CD4-positive, alpha-beta T cell treated with Interleukin-15 for 4 hours (primary cell): ENCODE measurements at regions not wholly inside any gene's neighbourhood (a gene's known extent, or its start where the extent isn't known, plus 50 kb on each side); places are given as distances from the start of the nearest gene placed in this dataset.

ENCODE experiments used
- DNase-seq: peaks from one replicate; pipeline ENCODE4 v3.0.0-alpha.2; 2020; ENCODE audit warnings: low spot score

DNA sequence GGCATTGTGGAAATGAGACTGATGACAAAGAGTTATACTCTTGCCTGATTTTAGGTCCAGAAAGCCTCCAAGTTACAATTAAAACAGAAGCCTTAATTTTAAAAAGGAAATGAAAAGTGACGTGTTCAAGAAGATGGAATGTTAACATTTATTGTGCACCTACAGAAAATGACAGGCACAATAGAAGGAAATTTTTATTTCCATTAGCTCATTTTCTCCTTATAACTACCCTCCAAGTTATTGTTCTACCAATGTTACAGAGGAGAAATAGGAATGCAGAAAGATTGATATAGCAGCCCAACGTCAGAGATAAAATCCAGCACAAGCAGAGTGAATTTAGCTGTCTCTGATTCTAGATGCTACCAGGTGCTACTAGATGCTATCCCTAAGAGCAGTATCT is 736.9 kb upstream of the KIRREL3 start:
- no peak for DNase-seq

DNA sequence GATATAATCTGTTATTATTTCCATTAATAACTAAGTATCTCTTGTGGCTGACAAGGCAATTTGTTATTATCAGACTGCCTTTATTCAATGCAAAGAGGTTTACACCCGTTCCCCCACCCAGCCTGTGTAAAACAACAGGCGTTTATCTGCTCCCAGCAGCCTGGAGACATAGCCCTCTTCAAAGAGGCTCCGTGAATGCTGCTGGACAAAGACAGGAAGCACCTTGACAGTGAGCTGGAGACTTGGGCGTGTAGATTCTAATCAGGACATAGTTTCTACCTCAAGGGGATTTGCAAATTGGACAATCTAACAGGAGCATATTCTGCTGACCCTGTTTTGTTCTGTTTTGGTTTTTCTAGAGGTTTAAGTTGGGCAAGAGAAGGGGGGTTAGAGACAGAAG is 733.0 kb upstream of the KIRREL3 start:
- DNase-seq = no peak

DNA sequence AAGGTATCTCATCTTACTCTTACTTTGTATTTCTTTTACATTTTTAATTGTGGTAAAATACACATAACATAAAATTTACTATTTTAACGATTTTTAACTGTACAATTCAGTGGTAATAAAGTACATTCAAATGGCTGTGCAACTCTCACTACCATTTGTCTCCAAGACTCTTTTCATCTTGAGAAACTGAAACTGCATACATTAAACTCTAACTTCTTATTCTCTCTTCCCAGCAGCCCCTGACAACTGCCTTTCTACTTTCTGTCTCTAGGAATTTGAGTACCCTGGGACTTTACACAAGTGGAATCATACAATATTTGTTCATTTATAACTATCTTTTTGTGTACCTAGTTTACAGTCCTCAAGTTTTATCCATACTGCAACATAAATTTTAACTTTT is 725.8 kb upstream of the KIRREL3 start:
- DNase-seq = no peak

DNA sequence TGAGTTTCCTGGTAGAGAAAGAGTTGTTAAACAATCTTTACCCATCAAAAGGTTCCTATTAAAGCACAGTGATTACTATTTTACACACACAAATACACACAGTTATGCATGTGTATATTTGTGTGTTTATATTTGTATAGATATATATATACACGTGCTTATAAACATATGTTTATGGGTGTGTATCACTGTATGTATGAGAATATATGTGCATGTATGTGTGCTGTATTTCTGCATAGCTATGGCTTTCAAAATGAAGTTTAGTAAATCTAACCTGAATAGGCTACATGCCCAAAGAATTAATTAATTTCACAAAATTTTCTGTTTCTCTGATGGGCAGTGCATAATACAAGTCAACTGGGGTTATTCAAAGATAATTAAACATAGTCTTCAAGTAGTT is 723.1 kb upstream of the KIRREL3 start:
- DNase-seq = no peak

DNA sequence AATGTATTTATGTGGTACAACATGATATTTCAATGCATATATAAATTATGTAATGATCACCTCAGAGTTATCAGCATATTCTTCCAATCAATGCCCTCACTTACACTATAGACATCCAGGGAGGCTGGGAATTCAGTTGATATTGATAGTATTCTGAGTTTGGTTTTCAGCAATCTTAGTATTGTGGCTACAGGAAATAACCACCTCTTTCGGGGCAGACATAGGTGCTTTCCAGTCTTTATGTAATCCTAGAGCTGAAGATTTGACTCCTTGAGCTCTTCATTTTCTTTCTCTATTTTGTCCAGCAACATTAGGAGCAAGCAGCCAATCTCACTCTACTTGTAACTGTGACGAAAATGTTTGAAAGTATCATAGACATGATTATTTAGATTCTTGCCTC is 712.7 kb upstream of the KIRREL3 start:
- DNase-seq = no peak

DNA sequence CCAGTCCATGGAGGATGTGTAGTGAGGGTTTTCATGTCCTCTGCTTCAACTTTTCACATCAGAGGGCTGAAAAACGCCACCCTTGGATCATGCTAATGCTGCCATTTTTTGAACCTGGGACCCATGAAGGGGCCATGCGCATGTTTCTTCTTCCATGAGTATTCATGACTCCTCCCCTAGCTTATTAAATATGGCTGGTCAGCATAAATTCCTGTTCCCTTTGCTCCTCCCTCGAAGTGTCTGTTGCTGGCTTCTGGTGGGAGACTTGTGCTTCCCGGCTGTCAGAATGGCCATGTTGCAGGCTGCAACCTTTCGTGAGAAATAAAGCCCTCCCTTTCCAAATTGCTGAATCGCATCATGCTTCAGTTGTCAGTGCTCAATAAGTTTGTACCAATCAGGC is 711.2 kb upstream of the KIRREL3 start:
- no peak for DNase-seq

DNA sequence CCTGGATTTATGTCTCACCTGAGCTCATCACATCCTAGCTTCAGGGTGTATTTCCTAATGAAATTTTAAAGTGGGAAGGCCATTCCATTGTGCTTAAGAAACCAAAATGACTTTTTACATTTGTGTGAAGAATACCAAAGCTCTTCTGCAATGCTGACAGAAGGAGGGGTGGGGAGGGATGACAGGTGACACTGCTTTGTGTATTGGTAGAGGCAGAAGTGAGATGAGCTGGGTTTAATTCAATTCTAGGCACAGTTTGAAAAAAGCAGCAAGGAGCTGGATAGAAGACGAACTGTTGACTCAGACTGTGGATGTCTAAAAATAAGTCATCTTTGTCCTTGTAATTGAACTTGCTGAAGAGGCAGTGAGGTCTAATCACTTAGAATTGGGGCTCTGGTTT is 710.3 kb upstream of the KIRREL3 start:
- no peak for DNase-seq

DNA sequence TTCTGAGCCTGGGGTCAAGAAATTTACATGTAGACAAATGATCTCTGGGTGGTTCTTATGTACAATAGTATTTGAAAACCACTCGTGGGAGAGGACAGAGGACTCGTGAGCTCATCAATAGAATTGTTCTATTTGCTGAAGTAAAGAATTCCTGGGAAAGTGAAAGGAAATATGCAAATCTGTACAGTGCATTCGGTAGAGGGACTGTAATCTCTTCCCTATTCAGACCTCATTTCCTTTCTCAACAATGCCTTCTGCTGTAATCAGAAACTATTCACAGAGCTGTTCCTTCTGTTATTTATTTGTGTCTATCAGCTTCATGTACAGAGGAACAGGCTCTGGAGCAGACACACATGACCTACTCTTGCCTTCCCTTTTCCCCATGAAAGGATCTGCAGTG is 709.4 kb upstream of the KIRREL3 start:
- DNase-seq = no peak

DNA sequence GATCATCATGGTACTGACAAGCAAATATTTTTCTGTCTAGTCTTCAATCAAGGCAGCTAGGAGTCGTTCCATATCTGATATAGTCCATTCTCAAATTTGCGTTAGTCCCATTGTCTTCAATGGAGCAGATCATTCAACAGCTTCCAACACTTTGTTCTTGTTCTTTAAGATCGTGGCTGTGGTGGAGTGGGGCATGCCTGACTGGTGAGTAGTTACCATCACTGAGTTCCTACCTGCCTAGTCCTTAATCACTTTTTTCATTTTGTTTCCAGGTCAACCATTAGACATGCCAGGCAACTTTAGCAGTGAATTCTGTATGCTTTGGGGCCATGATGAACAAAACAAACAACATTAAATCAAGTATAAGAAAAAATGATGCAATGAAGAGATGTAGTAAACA is 693.1 kb upstream of the KIRREL3 start:
- no peak for DNase-seq

DNA sequence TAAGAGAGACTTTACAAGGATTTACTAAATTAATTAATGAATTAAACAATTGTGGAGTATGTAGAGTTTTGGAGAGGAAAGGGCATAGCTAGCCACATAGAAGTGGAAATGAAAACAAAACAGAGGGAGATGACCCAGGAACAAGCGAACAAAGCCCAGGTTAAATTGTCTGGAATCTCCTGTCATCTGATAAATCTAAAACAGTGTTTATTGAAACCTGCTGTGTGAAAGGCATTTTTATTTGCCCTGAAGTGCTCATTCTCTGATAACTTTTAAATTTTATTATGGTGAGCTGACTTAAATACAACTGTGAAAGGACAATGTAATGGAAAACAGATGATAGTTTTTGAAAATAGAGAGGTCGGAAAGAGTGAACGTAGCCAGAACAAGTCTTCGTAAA is 682.8 kb upstream of the KIRREL3 start:
- DNase-seq = no peak

DNA sequence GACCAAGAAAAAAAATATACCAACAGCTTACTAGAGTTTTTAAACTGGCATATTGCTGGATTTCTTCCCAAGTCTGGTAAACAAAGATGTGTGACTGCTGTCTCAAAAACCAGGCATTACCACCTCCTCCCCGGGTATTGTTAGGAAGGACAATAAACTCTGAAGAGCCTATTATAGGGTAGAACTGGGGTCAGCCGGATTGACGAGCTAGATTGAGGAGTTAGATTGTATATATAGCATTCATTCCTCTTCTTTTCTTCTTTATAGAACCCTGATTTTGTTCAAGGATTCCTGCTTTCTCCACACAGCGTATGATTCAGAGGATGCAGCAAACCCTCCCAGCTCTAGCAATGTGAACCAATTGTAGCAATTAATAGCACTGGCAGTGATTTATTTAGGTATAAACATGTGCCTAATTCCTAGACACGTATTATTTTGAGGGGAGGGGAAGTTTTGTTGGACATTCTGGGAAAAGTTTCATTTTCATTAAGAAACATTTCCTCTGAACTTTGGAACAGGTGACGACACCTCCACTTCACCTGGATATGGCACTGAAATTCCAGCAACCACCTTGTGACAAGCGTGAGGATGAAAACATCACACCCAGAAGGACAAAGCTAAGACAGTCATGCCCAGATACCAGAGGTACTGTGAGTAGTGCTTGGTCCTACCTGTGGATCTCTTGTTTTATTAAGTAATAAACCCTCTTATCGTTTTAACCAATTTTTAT is 679.4 kb upstream of the KIRREL3 start:
- no peak for DNase-seq

DNA sequence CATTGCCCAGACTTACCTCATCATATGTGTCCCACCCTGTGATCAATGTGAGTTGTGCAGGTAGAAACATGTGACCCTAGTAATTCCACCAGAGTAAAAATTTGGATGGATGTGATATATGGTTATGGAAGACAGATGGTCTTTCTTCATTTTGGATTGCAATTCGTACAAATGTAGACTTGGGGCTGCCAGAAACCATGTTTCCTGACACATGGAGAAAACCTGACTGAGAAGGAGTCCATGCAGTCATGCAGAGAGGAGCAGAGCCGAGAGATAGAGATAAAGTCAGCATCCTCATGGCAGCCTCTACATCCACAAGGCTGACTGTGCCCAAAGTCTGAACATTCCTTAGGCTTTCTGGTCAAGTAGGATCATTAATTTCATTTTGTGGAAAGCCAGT is 678.1 kb upstream of the KIRREL3 start:
- no peak for DNase-seq

DNA sequence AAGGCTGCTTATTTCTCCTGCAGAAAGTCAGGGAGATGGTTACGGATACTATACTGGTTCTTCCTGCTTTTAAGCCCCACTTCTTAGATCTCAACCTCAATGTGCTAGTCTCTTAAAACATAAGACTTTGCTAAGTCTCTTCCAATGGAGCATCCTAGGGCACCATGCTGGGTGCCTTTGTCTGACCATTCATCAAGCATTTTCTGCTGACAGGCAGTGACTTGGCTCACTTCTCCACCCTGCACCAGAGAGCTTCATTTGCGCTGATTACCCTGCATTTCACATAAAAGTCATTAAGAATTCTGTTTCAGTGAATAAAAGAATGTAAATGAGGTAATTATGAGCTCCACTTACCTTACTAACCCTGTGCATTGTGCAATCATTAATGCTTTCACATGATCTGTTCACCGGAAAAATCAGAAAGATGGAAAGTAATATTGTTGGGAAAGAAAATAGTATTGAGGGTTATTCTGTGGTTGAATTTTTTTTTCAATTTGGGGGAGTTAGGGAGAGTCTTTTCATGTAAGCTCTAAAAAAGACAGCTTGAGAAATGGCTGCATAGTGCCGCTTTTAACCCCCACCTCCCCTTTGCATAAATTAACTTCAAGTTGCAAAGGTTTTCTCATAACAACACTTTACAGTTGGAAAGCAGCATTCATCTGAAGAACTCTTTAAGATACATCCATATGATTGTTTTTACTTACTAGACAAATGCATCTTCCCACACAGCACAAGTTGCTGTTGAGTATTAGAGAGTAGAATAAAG is 677.3 kb upstream of the KIRREL3 start:
- no peak for DNase-seq

DNA sequence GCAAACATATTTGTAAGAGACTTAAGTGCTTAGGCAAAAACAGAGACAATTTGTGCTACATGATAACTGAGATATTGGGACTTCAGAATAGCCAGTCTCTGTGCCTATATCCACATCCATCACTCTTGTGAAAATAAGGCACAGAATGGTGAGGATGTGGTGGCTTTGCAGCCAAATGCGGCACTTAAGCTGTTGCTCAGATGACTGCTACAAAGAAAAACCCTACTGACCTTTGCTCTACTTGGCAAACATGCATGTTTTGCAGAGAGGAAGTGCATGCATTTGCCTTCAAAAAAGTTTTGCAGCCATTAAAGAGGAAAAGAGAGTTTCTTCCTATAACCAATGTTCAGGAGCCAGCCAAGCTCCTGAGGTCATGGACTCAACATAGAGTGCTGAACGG is 675.0 kb upstream of the KIRREL3 start:
- no peak for DNase-seq

DNA sequence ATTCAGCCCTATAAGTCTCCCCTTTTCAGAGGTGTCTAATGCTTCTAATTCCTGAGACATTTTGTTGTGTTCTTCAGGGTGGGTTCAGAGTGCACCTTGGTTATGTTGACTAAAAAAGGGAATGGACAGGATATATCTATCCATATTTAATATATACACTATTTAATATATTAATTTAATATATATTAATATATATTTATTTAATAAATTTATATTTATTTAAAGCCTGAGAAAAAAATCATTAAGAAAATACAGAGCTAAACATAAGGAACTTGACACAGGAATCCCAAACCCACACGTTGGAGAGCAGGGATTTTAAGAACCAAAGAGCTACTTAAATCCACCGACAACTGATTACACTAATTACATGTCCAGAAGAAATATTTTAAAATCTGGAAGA is 674.2 kb upstream of the KIRREL3 start:
- DNase-seq = no peak

DNA sequence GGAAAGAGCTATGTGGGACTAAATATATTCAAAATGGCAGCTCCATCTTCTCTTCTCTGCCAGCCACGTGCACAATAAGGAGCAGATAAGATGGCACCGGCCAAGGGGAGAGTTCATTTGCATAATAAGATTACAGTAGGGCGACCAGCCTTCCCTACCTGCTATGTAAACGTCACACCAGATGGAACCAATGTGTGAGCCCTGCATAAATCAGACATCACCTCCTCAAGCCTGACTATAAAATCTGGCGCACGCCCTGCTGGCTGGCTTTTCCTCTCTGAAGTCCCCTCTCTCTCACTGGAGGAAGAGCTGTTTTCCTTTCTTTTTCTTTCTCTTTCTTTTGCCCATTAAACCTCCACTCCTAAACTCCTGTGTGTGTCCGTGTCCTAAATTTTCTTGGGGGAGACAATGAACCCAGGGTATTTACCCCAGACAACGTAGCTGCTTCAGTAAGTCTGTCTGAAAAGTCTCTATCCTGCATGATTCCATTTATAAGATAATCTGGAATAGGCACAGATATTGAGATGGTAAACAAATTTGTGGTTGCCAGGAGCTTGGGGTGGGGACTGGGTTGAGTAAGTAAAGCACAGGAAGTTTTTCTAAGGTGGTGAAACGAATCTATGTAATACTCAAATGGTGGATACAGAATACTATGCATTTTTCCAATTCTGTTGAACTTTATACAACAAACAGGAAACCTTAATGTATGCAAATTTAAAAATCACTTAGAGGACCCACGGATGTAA is 670.0 kb upstream of the KIRREL3 start:
- DNase-seq = no peak

DNA sequence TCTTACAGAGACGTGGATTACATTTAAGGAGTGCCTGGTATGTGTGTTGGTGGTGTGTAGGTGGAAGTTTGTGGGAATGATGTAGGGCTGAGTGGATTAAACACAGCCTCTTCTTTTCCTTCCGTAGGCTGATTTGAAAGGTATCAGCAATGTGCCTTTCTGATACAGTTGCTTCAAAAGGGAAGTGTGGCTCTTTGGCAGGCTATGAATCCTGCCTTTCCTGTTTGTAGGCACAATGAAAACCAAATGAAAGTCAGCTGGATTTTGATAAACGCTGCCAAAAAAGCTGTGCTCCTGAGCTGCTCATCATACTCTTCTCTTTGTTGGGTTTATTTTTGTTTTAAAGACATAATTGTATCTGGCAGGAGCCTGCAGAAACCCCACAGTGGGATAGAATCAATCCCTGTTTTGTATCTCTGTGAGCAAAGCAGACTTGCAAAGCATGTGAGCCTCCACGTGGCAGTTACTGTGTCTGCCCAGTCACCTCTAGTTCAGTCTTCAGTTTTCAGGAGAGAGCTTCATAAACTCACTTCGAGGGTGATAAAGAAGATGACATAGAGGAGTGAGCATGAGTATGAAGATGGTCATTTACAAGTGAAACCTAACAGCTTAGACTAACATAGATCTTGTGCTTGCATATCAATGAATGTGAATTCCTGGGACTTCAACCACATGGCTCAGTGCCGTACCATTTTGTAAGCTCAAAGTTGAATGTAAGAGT is 655.7 kb upstream of the KIRREL3 start:
- no peak for DNase-seq

DNA sequence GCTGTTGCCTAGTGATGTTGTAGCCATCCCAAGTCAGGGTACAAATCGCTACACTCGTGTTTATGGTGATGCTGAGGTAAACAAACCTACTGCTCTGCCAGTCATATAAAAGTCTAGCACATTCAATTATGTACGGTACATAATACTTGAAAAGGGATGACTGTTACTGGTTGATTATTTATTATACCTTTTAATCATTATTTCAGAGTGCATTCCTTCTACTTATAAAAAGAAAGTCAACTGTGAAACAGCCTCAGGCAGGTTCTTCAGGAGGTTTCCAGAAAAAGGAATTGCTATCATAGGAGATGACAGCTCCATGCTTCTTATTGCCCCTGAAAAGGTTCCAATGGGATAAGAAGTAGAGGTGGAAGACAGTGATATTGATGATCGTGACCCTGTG is 652.5 kb upstream of the KIRREL3 start:
- no peak for DNase-seq

DNA sequence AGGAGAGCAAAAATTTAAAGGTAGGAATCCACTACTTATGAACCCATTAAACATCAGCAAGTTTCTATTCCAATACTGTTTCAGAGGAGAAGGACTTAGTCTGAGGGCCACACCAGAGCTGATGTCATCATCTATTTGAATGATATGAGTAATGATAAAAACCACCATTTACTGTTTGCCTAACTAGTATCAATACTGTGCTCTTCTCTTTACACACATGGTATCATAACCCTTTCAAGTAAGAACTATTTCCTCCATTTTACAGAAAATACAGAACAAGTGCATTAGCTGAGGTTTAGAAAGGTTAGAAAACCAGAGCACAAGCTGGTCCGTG is 651.3 kb upstream of the KIRREL3 start:
- no peak for DNase-seq

DNA sequence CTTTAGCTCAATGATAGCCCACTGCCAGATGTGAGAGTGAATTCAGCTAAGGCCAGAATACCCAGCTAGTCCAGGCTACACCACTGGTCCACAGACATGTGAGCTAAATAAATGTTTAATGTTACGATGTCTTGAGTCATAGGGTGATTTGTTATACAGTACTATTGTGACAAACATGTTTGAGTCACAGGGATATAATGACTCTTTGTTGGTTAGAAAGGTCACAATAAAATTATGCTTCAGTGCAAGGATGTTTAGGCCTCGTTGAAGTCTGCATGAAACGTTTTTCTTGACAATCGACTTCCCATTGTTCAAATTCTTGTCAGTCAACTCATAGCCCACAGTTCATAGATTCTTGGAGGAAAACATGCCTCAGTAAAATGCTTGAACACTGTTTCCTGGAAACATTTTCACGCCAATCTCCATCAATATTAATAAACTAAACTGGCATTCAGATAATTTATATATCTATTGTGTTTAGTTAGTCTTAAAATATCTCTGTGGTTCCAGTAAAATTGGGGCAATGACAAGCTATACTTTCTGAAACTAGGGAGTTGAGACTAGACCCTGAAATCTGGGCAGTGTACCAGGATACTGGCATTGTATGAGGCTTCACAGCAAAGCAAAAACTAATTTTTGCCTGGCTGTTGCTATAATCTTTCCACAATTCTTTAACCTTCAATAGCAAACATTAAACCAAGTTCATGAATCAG is 650.8 kb upstream of the KIRREL3 start:
- no peak for DNase-seq

DNA sequence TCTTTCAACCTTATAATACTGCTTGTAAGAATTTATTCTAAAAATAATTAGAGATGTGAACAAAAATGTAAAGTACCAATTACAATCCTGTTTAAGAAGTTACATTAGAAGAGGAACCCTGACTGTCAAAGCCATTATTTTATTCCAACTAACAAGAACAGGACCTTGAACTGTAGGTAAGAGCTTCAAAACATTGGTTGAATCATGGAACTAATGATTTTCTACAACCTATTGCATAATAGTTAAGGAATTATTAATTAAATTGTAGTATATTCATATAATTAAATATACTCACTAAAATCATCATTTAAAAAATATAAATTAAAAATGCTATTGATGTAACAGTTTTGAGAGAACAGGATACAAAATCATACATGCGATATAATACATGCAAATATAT is 649.4 kb upstream of the KIRREL3 start:
- DNase-seq = no peak

DNA sequence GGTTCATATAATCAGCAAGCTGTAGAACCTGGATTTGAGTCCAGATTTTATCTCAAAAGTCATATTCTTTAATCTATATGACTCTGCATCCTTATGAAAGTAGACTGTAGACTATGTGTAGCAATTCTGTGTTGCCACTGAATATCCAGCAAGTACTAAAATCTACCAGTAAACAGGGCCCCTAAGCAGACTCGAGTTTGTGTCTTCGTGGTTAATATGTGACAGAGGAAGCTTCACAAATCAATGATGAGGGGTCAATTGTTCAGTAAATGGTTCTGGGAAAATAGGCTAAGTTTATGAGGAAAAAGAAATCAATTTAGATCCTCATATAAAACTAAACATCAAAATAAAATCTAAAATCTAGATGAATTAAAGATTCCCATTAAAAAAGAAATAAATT is 648.5 kb upstream of the KIRREL3 start:
- no peak for DNase-seq
